ENCODE measurements at regions not wholly inside any gene's neighbourhood (a gene's known extent, or its start where the extent isn't known, plus 50 kb on each side); places are given as distances from the start of the nearest gene placed in this dataset.

DNA sequence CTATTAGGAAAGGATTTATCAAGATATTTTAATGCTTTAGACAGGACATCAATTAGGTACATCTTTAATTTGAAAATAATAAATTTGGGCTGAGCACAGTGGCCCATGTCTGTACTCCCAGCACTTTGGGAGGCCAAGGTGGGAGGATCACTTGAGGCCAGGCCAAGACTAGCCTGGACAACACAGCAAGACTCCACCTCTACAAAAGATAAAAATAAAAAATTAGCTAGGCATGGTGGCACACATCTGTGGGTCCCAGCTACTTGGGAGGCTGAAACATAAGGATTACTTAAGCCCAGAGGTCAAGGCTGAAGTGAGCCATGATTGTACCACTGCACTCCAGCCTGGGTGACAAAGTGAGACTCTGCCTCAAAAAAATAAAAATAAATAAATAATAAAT lies 59.6 kb upstream of the IRF2 start:
- no peak overlapping the region for H3K4me2 ChIP-seq (ENCODE audit: low read length)
- Mint-ChIP-seq H3K4me3 (ENCODE audit: unreplicated experiment) (no peak overlapping the region), H3K27me3 (ENCODE audit: low read depth, unreplicated experiment) (no peaks in the 10 kb centered on the region), H3K27ac (ENCODE audit: unreplicated experiment) (no peak overlapping the region), H3K9me3 (ENCODE audit: unreplicated experiment) (no peaks in the 10 kb centered on the region), H3K36me3 (ENCODE audit: low read depth, unreplicated experiment) (no peaks in the 10 kb centered on the region), H3K4me1 (ENCODE audit: low read depth, unreplicated experiment) (peaks cover 19% of the 10 kb centered on the region)
- H3K4me1 ChIP-seq (ENCODE audit: insufficient read depth, low read length) = peaks cover 3% of the 10 kb centered on the region
- H2AFZ ChIP-seq (ENCODE audit: low read depth, low read length) = no peak overlapping the region
- H4K20me1 ChIP-seq (ENCODE audit: insufficient read depth, low read length) = no peaks in the 10 kb centered on the region
- no peak overlapping the region for H3K9ac ChIP-seq (ENCODE audit: low read length)
- no peaks in the 10 kb centered on the region for H3K9me3 ChIP-seq (ENCODE audit: insufficient read depth, low read depth, low read length)
- FAIRE-seq = no peak
- no peak overlapping the region for H3K4me3 ChIP-seq (ENCODE audit: insufficient read depth, low read depth, low read length)
- DNase-seq (ENCODE audit: low read depth) = no peak
- peaks cover 5% of the 10 kb centered on the region for H3K79me2 ChIP-seq (ENCODE audit: insufficient read depth, low read length)
- no peaks in the 10 kb centered on the region for H3K27me3 ChIP-seq (ENCODE audit: insufficient read depth, low read length)
- H3K36me3 ChIP-seq (ENCODE audit: insufficient read depth, low read length) = no peaks in the 10 kb centered on the region
- no peak overlapping the region for H3K27ac ChIP-seq (ENCODE audit: low read depth, low read length)
- TF ChIP-seq, protein P1, sequence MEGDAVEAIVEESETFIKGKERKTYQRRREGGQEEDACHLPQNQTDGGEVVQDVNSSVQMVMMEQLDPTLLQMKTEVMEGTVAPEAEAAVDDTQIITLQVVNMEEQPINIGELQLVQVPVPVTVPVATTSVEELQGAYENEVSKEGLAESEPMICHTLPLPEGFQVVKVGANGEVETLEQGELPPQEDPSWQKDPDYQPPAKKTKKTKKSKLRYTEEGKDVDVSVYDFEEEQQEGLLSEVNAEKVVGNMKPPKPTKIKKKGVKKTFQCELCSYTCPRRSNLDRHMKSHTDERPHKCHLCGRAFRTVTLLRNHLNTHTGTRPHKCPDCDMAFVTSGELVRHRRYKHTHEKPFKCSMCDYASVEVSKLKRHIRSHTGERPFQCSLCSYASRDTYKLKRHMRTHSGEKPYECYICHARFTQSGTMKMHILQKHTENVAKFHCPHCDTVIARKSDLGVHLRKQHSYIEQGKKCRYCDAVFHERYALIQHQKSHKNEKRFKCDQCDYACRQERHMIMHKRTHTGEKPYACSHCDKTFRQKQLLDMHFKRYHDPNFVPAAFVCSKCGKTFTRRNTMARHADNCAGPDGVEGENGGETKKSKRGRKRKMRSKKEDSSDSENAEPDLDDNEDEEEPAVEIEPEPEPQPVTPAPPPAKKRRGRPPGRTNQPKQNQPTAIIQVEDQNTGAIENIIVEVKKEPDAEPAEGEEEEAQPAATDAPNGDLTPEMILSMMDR (IDR thresholded peaks at IDR 0.05; ENCODE audit: insufficient read depth, low read depth, low read length) = no peak
- TF ChIP-seq EZH2 (IDR thresholded peaks at IDR 0.05; ENCODE audit: insufficient read depth, low read length) = no peak

GRCh38 chr4:184531008-184531407 lies 56.7 kb upstream of the IRF2 start:
- Histone ChIP-seq H3K79me2 (ENCODE audit: insufficient read depth, low read length) (no peaks in the 10 kb centered on the region), H3K4me2 (ENCODE audit: low read length) (no peak overlapping the region), H3K9me3 (ENCODE audit: insufficient read depth, low read depth, low read length) (no peaks in the 10 kb centered on the region), H3K36me3 (ENCODE audit: insufficient read depth, low read length) (no peaks in the 10 kb centered on the region), H3K4me1 (ENCODE audit: insufficient read depth, low read length) (peaks cover 3% of the 10 kb centered on the region), H3K4me3 (ENCODE audit: insufficient read depth, low read depth, low read length) (no peak overlapping the region), H3K9ac (ENCODE audit: low read length) (no peak overlapping the region), H3K27me3 (ENCODE audit: insufficient read depth, low read length) (no peaks in the 10 kb centered on the region), H2AFZ (ENCODE audit: low read depth, low read length) (no peak overlapping the region), H4K20me1 (ENCODE audit: insufficient read depth, low read length) (no peaks in the 10 kb centered on the region), H3K27ac (ENCODE audit: low read depth, low read length) (no peak overlapping the region)
- no peak for TF ChIP-seq EZH2 (IDR thresholded peaks at IDR 0.05; ENCODE audit: insufficient read depth, low read length)
- TF ChIP-seq, protein P1 (IDR thresholded peaks at IDR 0.05; ENCODE audit: insufficient read depth, low read depth, low read length) = no peak
- no peaks in the 10 kb centered on the region for H3K36me3 Mint-ChIP-seq (ENCODE audit: low read depth, unreplicated experiment)
- H3K4me3 Mint-ChIP-seq (ENCODE audit: unreplicated experiment) = no peak overlapping the region
- no peaks in the 10 kb centered on the region for H3K27me3 Mint-ChIP-seq (ENCODE audit: low read depth, unreplicated experiment)
- peaks cover 11% of the 10 kb centered on the region for H3K4me1 Mint-ChIP-seq (ENCODE audit: low read depth, unreplicated experiment)
- H3K9me3 Mint-ChIP-seq (ENCODE audit: unreplicated experiment) = no peaks in the 10 kb centered on the region
- no peak for FAIRE-seq
- DNase-seq (ENCODE audit: low read depth) = no peak
- H3K27ac Mint-ChIP-seq (ENCODE audit: unreplicated experiment) = no peak overlapping the region

GRCh38 chr4:184529283-184529682 lies 54.9 kb upstream of the IRF2 start:
- no peak for TF ChIP-seq EZH2 (IDR thresholded peaks at IDR 0.05; ENCODE audit: insufficient read depth, low read length)
- TF ChIP-seq, protein P1 (IDR thresholded peaks at IDR 0.05; ENCODE audit: insufficient read depth, low read depth, low read length) = no peak
- Histone ChIP-seq H4K20me1 (ENCODE audit: insufficient read depth, low read length) (no peaks in the 10 kb centered on the region), H3K4me2 (ENCODE audit: low read length) (peak overlapping the region; percentile 25), H2AFZ (ENCODE audit: low read depth, low read length) (no peak overlapping the region), H3K27ac (ENCODE audit: low read depth, low read length) (peak overlapping the region; percentile 4), H3K9ac (ENCODE audit: low read length) (no peak overlapping the region), H3K4me1 (ENCODE audit: insufficient read depth, low read length) (peaks cover 3% of the 10 kb centered on the region), H3K79me2 (ENCODE audit: insufficient read depth, low read length) (no peaks in the 10 kb centered on the region), H3K4me3 (ENCODE audit: insufficient read depth, low read depth, low read length) (no peak overlapping the region), H3K36me3 (ENCODE audit: insufficient read depth, low read length) (no peaks in the 10 kb centered on the region), H3K27me3 (ENCODE audit: insufficient read depth, low read length) (no peaks in the 10 kb centered on the region), H3K9me3 (ENCODE audit: insufficient read depth, low read depth, low read length) (peaks cover 2% of the 10 kb centered on the region)
- FAIRE-seq = no peak
- peak; percentile 63 for DNase-seq (ENCODE audit: low read depth)
- peaks cover 3% of the 10 kb centered on the region for H3K4me1 Mint-ChIP-seq (ENCODE audit: low read depth, unreplicated experiment)
- no peak overlapping the region for H3K4me3 Mint-ChIP-seq (ENCODE audit: unreplicated experiment)
- H3K27ac Mint-ChIP-seq (ENCODE audit: unreplicated experiment) = peak overlapping the region; percentile 67
- no peaks in the 10 kb centered on the region for H3K27me3 Mint-ChIP-seq (ENCODE audit: low read depth, unreplicated experiment)
- peaks cover 8% of the 10 kb centered on the region for H3K9me3 Mint-ChIP-seq (ENCODE audit: unreplicated experiment)
- H3K36me3 Mint-ChIP-seq (ENCODE audit: low read depth, unreplicated experiment) = peaks cover 3% of the 10 kb centered on the region
